K562 (cell line): ENCODE measurements at regions not wholly inside any gene's neighbourhood (a gene's known extent, or its start where the extent isn't known, plus 50 kb on each side); places are given as distances from the start of the nearest gene placed in this dataset.
A peak's percentile ranks its signal among the peaks of the same experiment; 100 is the strongest.

Experiments used
- CREB3L1 ChIP-seq: fragments of 450-650 bp; IDR thresholded peaks from 2 replicates; pipeline ENCODE4 v1.6.1; 2014; ENCODE audit warnings: low read depth, mild to moderate bottlenecking, moderate library complexity, borderline replicate concordance
- GTF2B ChIP-seq: IDR thresholded peaks from 2 replicates; pipeline ENCODE4 v1.6.1; 2011; ENCODE audit not compliant: insufficient read length; ENCODE audit errors: extremely low read depth
- HMGXB4 ChIP-seq: sonication (generic); formaldehyde crosslinking; IDR thresholded peaks from 2 replicates; pipeline ENCODE4 v1.8.1; 2023; ENCODE audit warnings: mild to moderate bottlenecking, missing genetic modification reagents
- IFI16 ChIP-seq: fragments of 250-450 bp; sonication (Bioruptor Pico); IDR thresholded peaks from 2 replicates; pipeline ENCODE4 v2.1.2; 2022; ENCODE audit warnings: mild to moderate bottlenecking, inconsistent platforms
- KDM1A ChIP-seq, 2 experiments: fragments of 450-650 bp; IDR thresholded peaks; 2 replicates each; pipeline ENCODE4 v1.6.1; 2016; ENCODE audit warnings: mild to moderate bottlenecking in 2 of 2
- NR1H2 ChIP-seq: sonication (generic); formaldehyde crosslinking; IDR thresholded peaks from 2 replicates; pipeline ENCODE4 v1.4.0; 2020; ENCODE audit warnings: mild to moderate bottlenecking, missing genetic modification reagents
- SIRT6 ChIP-seq: IDR thresholded peaks from one replicate; pipeline ENCODE4 v1.6.1; 2012; ENCODE audit warnings: low read depth, mild to moderate bottlenecking, control low read depth, inconsistent platforms, low read length, moderate library complexity
- SMARCC2 ChIP-seq: fragments of 450-650 bp; IDR thresholded peaks from 2 replicates; pipeline ENCODE4 v1.6.1; 2017; ENCODE audit warnings: antibody characterized with exemption, moderate library complexity, mild to moderate bottlenecking, low read depth
- SRSF3 ChIP-seq: fragments of 200-400 bp; formaldehyde crosslinking; IDR thresholded peaks from 2 replicates; pipeline ENCODE4 v1.6.1; 2016; ENCODE audit warnings: mild to moderate bottlenecking, low read length, moderate library complexity; ENCODE audit not compliant: insufficient read depth
- ZNF507 ChIP-seq: conservative IDR thresholded peaks from 2 replicates; pipeline ENCODE4 v1.6.1; 2017; ENCODE audit warnings: missing genetic modification characterization, missing compliant biosample characterization
- TF ChIP-seq, protein P1 (sequence below): fragments of 450-650 bp; IDR thresholded peaks from 2 replicates; pipeline ENCODE4 v1.6.1; 2016; ENCODE audit warnings: mild to moderate bottlenecking, moderate library complexity
- TF ChIP-seq, protein P2 (sequence below): fragments of 450-650 bp; formaldehyde crosslinking; IDR thresholded peaks from 2 replicates; pipeline ENCODE4 v1.4.0; 2022; ENCODE audit warnings: mild to moderate bottlenecking, moderate library complexity

GRCh38 chr1:101128211-101128727 lies 102.7 kb upstream of the DPH5 start (continued):
- TF ChIP-seq, protein P1, sequence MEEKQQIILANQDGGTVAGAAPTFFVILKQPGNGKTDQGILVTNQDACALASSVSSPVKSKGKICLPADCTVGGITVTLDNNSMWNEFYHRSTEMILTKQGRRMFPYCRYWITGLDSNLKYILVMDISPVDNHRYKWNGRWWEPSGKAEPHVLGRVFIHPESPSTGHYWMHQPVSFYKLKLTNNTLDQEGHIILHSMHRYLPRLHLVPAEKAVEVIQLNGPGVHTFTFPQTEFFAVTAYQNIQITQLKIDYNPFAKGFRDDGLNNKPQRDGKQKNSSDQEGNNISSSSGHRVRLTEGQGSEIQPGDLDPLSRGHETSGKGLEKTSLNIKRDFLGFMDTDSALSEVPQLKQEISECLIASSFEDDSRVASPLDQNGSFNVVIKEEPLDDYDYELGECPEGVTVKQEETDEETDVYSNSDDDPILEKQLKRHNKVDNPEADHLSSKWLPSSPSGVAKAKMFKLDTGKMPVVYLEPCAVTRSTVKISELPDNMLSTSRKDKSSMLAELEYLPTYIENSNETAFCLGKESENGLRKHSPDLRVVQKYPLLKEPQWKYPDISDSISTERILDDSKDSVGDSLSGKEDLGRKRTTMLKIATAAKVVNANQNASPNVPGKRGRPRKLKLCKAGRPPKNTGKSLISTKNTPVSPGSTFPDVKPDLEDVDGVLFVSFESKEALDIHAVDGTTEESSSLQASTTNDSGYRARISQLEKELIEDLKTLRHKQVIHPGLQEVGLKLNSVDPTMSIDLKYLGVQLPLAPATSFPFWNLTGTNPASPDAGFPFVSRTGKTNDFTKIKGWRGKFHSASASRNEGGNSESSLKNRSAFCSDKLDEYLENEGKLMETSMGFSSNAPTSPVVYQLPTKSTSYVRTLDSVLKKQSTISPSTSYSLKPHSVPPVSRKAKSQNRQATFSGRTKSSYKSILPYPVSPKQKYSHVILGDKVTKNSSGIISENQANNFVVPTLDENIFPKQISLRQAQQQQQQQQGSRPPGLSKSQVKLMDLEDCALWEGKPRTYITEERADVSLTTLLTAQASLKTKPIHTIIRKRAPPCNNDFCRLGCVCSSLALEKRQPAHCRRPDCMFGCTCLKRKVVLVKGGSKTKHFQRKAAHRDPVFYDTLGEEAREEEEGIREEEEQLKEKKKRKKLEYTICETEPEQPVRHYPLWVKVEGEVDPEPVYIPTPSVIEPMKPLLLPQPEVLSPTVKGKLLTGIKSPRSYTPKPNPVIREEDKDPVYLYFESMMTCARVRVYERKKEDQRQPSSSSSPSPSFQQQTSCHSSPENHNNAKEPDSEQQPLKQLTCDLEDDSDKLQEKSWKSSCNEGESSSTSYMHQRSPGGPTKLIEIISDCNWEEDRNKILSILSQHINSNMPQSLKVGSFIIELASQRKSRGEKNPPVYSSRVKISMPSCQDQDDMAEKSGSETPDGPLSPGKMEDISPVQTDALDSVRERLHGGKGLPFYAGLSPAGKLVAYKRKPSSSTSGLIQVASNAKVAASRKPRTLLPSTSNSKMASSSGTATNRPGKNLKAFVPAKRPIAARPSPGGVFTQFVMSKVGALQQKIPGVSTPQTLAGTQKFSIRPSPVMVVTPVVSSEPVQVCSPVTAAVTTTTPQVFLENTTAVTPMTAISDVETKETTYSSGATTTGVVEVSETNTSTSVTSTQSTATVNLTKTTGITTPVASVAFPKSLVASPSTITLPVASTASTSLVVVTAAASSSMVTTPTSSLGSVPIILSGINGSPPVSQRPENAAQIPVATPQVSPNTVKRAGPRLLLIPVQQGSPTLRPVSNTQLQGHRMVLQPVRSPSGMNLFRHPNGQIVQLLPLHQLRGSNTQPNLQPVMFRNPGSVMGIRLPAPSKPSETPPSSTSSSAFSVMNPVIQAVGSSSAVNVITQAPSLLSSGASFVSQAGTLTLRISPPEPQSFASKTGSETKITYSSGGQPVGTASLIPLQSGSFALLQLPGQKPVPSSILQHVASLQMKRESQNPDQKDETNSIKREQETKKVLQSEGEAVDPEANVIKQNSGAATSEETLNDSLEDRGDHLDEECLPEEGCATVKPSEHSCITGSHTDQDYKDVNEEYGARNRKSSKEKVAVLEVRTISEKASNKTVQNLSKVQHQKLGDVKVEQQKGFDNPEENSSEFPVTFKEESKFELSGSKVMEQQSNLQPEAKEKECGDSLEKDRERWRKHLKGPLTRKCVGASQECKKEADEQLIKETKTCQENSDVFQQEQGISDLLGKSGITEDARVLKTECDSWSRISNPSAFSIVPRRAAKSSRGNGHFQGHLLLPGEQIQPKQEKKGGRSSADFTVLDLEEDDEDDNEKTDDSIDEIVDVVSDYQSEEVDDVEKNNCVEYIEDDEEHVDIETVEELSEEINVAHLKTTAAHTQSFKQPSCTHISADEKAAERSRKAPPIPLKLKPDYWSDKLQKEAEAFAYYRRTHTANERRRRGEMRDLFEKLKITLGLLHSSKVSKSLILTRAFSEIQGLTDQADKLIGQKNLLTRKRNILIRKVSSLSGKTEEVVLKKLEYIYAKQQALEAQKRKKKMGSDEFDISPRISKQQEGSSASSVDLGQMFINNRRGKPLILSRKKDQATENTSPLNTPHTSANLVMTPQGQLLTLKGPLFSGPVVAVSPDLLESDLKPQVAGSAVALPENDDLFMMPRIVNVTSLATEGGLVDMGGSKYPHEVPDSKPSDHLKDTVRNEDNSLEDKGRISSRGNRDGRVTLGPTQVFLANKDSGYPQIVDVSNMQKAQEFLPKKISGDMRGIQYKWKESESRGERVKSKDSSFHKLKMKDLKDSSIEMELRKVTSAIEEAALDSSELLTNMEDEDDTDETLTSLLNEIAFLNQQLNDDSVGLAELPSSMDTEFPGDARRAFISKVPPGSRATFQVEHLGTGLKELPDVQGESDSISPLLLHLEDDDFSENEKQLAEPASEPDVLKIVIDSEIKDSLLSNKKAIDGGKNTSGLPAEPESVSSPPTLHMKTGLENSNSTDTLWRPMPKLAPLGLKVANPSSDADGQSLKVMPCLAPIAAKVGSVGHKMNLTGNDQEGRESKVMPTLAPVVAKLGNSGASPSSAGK = no peak
- TF ChIP-seq SIRT6 = no peak
- no peak for TF ChIP-seq IFI16 (CRISPR knock-in tag)
- TF ChIP-seq HMGXB4 = no peak
- no peak for TF ChIP-seq SRSF3
- no peak for TF ChIP-seq GTF2B
- TF ChIP-seq ZNF507 (tag) = no peak
- TF ChIP-seq KDM1A (IDR thresholded peaks at IDR 0.05) = peak; percentile 98 to 99
- TF ChIP-seq SMARCC2 = peak; percentile 88
- no peak for TF ChIP-seq NR1H2 (CRISPR knock-in tag)
- TF ChIP-seq, protein P2, sequence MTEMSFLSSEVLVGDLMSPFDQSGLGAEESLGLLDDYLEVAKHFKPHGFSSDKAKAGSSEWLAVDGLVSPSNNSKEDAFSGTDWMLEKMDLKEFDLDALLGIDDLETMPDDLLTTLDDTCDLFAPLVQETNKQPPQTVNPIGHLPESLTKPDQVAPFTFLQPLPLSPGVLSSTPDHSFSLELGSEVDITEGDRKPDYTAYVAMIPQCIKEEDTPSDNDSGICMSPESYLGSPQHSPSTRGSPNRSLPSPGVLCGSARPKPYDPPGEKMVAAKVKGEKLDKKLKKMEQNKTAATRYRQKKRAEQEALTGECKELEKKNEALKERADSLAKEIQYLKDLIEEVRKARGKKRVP (CRISPR knock-in tag) = no peak
- TF ChIP-seq CREB3L1 = no peak
